ENCODE measurements at regions not wholly inside any gene's neighbourhood (a gene's known extent, or its start where the extent isn't known, plus 50 kb on each side); places are given as distances from the start of the nearest gene placed in this dataset.

DNA sequence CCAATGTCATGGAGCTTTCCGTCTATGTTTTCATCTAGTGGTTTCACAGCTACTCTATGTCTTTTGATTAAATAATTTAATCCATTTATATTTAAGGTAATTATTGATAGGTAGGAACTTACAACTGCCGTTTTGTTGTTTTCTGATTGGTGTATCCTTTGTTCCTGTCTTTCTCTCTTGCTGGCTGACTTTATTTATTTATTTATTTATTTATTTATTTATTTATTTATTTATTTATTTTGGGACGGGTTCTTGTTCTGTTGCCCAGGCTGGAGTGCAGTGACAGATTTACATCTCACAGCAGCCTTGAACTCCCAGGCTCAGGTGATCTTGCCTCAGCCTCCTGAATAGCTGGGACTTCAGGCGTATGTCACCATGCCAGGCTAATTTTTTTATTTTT is 299.2 kb upstream of the COL8A1 start:
- H3K79me2 ChIP-seq (ENCODE audit: insufficient read depth, low read length) = no peaks in the 10 kb centered on the region
- Mint-ChIP-seq H3K9me3 (no peaks in the 10 kb centered on the region), H3K27ac (no peak overlapping the region), H3K27me3 (ENCODE audit: low read depth) (no peaks in the 10 kb centered on the region), H3K36me3 (ENCODE audit: insufficient read depth in 1 of 3, low read depth in 3 of 3) (no peaks in the 10 kb centered on the region), H3K4me1 (no peaks in the 10 kb centered on the region), H3K4me3 (no peak overlapping the region)
- H4K5ac ChIP-seq (ENCODE audit: insufficient read length, low read depth, low read length) = no peak overlapping the region
- H3T11ph ChIP-seq (ENCODE audit: low read length) = no peak overlapping the region
- no peak overlapping the region for H2BK5ac ChIP-seq (ENCODE audit: insufficient read length, low read length)
- no peak overlapping the region for H2BK12ac ChIP-seq (ENCODE audit: insufficient read length, low read depth, low read length)
- H2BK15ac ChIP-seq (ENCODE audit: low read depth, low read length) = no peak overlapping the region
- H3K9me3 ChIP-seq (ENCODE audit: control insufficient read depth, low read depth, low read length) = no peaks in the 10 kb centered on the region
- H3K9ac ChIP-seq (ENCODE audit: extremely low read depth, insufficient read length, low read length) = no peak overlapping the region
- WGBS (ENCODE audit: extremely low coverage, insufficient read length, low lambda C conversion rate) = no CpG with 5 or more reads among the region's 4 CpGs
- H3K23ac ChIP-seq (ENCODE audit: insufficient read length, low read depth, low read length) = no peak overlapping the region
- no peak overlapping the region for H4K8ac ChIP-seq (replicated peaks; ENCODE audit: insufficient read length, low read depth, low read length)
- no peaks in the 10 kb centered on the region for H3K27me3 ChIP-seq (ENCODE audit: insufficient read depth, low read length)
- H2AFZ ChIP-seq (ENCODE audit: low read length) = no peak overlapping the region
- H3K27ac ChIP-seq (ENCODE audit: insufficient read length, low read depth, low read length) = no peak overlapping the region
- no peaks in the 10 kb centered on the region for H3K23me2 ChIP-seq (ENCODE audit: insufficient read length, low read depth, low read length, poor library complexity, severe bottlenecking)
- H2BK20ac ChIP-seq (ENCODE audit: low read depth, low read length, poor library complexity, severe bottlenecking) = no peak overlapping the region
- no peak overlapping the region for H2AK5ac ChIP-seq (ENCODE audit: insufficient read length, low read length)
- H3K4me2 ChIP-seq (ENCODE audit: insufficient read depth, insufficient read length, low read length) = no peak overlapping the region
- H2BK120ac ChIP-seq (ENCODE audit: low read depth, low read length, poor library complexity, severe bottlenecking) = no peak overlapping the region
- TF ChIP-seq, protein P1, sequence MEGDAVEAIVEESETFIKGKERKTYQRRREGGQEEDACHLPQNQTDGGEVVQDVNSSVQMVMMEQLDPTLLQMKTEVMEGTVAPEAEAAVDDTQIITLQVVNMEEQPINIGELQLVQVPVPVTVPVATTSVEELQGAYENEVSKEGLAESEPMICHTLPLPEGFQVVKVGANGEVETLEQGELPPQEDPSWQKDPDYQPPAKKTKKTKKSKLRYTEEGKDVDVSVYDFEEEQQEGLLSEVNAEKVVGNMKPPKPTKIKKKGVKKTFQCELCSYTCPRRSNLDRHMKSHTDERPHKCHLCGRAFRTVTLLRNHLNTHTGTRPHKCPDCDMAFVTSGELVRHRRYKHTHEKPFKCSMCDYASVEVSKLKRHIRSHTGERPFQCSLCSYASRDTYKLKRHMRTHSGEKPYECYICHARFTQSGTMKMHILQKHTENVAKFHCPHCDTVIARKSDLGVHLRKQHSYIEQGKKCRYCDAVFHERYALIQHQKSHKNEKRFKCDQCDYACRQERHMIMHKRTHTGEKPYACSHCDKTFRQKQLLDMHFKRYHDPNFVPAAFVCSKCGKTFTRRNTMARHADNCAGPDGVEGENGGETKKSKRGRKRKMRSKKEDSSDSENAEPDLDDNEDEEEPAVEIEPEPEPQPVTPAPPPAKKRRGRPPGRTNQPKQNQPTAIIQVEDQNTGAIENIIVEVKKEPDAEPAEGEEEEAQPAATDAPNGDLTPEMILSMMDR (conservative IDR thresholded peaks at IDR 0.05) = no peak
- H3K4ac ChIP-seq (ENCODE audit: low read depth, low read length) = no peak overlapping the region
- H3K18ac ChIP-seq (ENCODE audit: insufficient read length, low read depth, low read length) = no peak overlapping the region
- H3K14ac ChIP-seq (ENCODE audit: insufficient read depth, low read length) = no peak overlapping the region
- H3K56ac ChIP-seq (ENCODE audit: insufficient read length, low read depth, low read length) = no peak overlapping the region
- H4K91ac ChIP-seq (ENCODE audit: insufficient read length, low read depth, low read length) = no peak overlapping the region
- H3K79me1 ChIP-seq (ENCODE audit: insufficient read depth, low read depth, low read length, poor library complexity, severe bottlenecking) = no peaks in the 10 kb centered on the region
- no peak for DNase-seq
- H3K4me1 ChIP-seq (ENCODE audit: insufficient read depth, low read length) = no peaks in the 10 kb centered on the region
- H4K20me1 ChIP-seq (ENCODE audit: control insufficient read depth, insufficient read depth, insufficient read length) = no peaks in the 10 kb centered on the region
